GM21390 (cell line): ENCODE measurements at regions not wholly inside any gene's neighbourhood (a gene's known extent, or its start where the extent isn't known, plus 50 kb on each side); places are given as distances from the start of the nearest gene placed in this dataset.
"Not testable (repeated sequence)": the region's sequence is repeated elsewhere in the genome, so short reads cannot be mapped to it uniquely, and the experiment has no call there.

Source experiments
- ATAC-seq: cut with Tn5 transposase; IDR thresholded peaks from one replicate; pipeline ENCODE4 v1.9.1; 2021; ENCODE audit not compliant: unreplicated experiment

DNA sequence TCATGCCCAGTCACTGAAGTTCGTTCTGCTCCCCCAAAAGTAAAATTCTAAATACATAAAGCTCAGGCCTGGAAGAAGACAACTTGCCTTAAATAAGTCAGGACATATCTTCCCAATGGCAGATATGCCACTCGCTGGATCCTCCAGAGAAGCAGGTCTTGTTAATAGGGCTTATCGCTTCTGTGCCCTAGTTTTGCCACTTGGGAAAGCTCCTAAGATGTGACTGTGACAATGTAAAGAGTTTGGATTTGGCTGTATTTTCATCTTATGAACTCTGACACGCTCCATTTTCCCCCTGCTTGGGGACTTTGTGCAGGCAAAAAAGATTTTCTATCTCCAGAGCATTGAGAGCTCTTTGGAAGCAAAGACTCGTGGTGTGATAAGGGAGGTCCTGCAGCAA is 279.9 kb downstream of the WDR11 start:
- no peak for ATAC-seq

DNA sequence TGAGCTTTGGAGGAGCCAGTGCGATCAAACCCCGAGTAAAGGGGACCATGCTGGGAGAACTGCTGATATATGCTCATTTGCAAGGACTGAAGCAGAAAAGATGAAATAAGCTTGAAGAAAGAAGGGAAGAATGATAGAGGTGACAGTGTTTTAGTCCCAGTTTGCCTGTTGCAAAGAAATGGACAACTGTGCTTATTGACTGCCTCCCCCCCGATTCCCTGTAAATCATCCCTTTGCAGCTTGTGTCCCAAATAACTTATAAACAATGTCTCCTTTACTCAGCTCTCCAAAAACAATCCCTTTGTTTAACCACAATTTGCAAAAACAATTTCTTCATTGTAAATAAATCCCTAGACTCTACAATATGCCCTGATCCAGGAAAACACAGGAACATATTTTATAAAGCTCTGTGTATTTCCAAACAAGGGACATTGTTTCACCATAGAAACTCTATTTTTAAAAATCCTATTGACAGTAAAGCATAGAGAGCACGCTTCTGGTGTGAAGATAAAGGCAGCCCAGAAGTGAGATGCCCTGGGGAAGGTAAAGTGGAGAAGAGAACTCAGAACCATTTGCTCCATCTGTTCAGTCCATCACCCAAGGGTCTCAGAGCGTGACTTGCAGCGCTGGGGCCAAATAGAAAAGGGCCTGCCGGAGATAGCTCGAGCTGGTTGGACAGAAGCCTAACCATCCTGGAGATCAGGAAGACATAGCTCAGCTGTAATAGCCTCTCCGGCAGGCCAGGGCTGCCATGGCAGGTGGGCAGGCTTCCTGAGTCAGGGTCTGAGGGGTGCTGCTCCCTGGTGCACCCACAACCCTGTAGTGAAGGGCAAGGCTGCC is 280.5 kb downstream of the WDR11 start:
- no peak for ATAC-seq

DNA sequence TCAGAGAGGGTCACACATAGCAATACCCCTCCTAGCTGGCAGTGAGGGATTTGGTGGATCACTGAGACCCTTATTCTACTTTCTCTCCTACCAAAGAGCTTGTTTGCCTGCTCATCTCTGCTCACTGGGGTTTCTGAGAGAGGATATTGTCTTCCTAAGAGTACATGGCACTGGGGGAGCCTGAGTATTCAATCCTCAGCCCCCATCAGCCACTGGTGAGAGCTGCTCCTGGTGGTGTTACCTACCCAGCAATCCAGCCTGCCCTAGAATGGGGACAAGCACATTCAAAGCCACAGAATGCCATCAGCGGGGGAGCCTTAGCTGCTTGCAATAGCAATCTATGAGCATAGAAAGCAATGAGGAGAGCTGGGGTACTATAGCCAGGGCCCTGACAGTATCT is 281.1 kb downstream of the WDR11 start:
- no peak for ATAC-seq

DNA sequence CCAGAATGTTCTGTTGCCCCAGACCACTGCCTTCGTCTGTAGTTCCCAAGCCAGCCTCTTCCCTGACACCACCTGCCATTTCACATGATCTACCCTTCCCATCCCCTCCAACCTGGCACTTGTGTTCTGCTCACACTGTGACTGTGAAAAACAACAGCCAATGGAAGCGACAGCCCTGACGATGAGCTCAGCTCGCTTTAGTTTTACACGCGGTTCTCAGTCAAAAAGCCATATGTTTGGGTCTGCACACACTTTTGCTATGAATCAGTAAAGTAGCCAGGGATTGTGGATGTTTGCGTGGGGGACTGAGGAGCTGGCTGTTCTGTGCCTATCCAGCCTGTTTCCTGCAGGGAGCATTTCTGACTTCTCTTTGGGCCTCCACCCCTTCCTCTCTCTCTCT is 282.7 kb downstream of the WDR11 start:
- ATAC-seq: no peak

- ATAC-seq: no peak
Measured at GRCh38 chr10:121134711-121135110, 283.5 kb downstream of the WDR11 start.

- ATAC-seq: no peak
Measured at GRCh38 chr10:121135512-121135911, 284.4 kb downstream of the WDR11 start.

- ATAC-seq: no peak
Measured at GRCh38 chr10:121137533-121137932, 286.4 kb downstream of the WDR11 start.

GRCh38 chr10:121138112-121138860 is 287.1 kb downstream of the WDR11 start:
- no peak for ATAC-seq

- ATAC-seq: no peak
Measured at GRCh38 chr10:121138918-121139317, 287.8 kb downstream of the WDR11 start.

DNA sequence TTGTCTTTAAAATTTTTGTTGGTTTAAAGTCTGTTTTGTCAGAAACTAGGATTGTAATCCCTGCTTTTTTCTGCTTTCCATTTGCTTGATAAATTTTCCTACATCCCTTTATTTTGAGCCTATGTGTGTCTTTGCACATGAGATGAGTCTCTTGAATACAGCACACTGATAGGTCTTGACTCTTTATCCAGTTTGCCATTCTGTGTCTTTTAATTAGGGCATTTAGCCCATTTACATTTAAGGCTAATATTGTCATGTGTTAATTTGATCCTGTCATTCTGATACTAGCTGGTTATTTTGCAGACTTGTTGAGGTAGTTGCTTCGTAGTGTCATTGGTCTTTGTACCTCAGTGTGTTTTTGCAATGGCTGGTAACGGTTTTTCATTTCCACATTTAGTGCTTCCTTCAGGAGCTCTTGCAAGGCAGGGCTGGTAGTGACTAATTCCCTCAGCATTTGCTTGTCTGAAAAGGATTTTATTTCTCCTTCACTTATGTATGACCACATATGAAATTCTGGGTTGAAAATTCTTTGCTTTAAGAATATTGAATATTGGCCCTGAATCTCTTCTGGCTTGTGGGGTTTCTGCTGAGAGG is 294.7 kb downstream of the WDR11 start:
- not testable (repeated sequence) for ATAC-seq

GRCh38 chr10:121148921-121149320 is 297.8 kb downstream of the WDR11 start:
- ATAC-seq: no peak

- no peak for ATAC-seq
Measured at GRCh38 chr10:121152033-121152432, 300.9 kb downstream of the WDR11 start.

DNA sequence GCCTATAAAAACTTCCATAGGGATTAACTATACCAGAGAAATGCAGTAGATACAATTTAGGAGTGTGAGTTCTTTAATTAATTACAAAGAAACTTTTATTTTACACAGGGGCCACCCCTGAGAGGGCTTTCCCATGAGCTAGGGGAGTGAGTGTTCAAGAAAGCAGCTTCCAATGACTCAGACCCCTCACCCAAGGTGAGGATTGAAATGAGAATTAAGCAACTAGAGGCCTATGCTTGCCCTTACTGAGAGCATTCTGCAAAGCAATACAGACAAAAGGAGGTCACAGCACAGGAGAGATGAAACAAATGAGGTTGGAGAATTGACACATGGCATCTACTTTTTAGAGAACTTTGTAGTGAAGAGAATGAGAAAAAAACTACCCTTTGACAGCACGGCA is 301.8 kb downstream of the WDR11 start:
- no peak for ATAC-seq

GRCh38 chr10:121154310-121154709 is 303.1 kb downstream of the WDR11 start:
- ATAC-seq: no peak

DNA sequence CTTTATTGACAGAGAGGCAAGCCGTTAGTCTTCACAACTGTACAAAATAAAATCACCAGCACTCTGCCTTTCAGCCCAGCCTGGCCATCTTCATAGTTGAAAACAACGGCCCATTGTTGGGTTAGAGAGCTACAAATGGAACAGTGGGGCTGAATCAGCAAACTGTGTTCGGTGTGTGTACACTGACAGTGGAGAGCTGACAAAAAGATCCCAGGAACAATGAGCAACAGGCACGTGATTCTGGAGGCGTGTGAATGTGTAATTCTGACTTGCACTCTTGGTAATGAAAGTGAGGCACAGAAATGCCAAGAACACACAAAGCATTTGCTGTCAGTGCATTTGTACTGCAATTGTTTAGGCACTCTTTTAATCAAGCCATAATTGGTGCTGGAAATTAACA is 303.7 kb downstream of the WDR11 start:
- no peak for ATAC-seq

DNA sequence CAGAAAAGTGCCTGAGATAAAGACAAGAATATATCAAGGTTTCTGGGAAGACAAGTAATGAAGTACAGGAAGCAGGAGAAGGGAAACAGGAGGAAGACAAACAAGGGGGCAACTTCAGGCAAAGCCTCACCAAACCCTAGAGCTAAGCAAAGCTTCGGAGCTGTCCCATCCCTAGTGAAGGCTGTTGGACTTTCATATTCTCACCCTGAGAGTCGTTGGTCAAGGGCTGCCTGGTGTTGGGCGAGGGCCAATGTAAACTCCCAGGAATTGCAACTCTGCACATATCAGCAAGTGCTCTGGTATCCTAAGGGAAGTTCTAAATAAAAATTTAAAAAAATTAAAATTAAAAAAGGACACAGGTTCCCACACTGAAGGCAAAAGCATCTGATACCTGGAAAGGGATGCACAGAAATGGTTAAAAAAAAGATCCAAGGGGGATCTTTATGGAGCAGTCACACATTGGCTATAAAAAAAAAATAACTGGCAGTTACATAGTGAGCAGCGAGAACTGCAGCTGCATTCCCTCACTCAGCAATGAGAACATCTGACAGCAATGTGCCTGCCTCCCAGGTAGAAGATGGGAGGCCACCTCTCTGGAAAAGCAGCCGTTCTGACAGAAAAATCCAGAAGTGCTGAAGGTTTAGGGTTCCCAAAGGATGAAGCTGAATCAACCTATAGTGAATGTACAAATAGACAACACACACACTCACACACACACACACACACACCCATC is 304.7 kb downstream of the WDR11 start:
- ATAC-seq: no peak

- no peak for ATAC-seq
Measured at GRCh38 chr10:121157998-121158397, 306.8 kb downstream of the WDR11 start.

DNA sequence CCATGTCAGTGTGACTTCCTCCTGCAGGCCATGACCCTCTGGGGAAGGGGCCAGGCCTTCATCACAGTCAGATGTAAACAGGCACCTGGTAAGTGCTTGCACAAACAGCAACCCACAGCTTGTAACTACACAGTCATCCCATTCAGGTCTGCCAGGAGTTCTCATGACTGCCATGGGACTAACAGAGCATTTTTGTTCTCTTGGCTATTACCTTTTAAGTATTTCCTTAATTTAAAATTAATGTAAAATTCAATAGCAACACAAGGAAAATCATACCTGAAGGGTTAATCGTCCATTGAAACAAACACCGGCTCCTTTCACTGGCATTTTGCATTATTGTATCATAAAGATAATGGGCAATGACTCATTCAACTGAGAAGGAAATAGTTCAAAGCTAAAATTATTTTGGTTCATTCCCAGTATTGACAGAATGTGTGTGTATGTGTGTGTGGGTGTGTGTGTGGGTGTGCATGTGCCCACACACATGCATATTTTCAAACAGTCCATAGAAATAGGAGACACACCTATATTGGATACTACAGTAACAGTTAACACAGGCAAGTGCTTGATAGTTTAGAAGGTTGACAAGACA is 307.9 kb downstream of the WDR11 start:
- ATAC-seq: no peak

- no peak for ATAC-seq
Measured at GRCh38 chr10:121159670-121160069, 308.5 kb downstream of the WDR11 start.

DNA sequence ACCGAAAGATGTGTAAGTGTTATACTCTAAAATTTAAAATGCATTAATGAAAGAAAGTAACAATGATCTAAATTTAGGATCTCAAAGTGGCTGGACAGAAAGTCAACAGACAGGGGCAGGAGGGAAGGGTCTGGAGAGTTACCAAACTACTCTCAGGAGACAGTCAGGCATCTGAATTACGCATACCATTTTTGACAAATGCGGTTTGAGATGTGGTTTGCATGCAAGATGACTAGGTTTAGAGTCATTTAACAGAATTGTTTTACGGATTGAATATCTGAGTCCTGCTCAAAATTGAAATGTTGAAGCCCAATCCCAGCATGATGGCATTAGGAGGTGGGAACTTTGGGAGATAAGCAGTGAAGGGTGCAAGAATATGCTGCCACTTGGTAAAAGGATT is 314.1 kb downstream of the WDR11 start:
- no peak for ATAC-seq
